HEK293 (cell line): ENCODE measurements at regions not wholly inside any gene's neighbourhood (a gene's known extent, or its start where the extent isn't known, plus 50 kb on each side); places are given as distances from the start of the nearest gene placed in this dataset.

Experiments
- KLF10 ChIP-seq: fragments of 450-650 bp; IDR thresholded peaks from 2 replicates; pipeline ENCODE4 v1.5.1; 2018; ENCODE audit warnings: missing biosample characterization, mild to moderate bottlenecking, missing genetic modification characterization
- RBAK ChIP-seq: fragments of 450-650 bp; formaldehyde crosslinking; IDR thresholded peaks from 2 replicates; pipeline ENCODE4 v1.5.1; 2016; ENCODE audit warnings: missing biosample characterization, missing genetic modification characterization
- TCF7L2 ChIP-seq: IDR thresholded peaks from 2 replicates; pipeline ENCODE4 v1.6.1; 2011; ENCODE audit warnings: low read depth, mild to moderate bottlenecking, inconsistent platforms, low read length, moderate library complexity, borderline replicate concordance
- ZBTB8A ChIP-seq: fragments of 450-650 bp; formaldehyde crosslinking; IDR thresholded peaks from 2 replicates; pipeline ENCODE4 v1.5.1; 2016; ENCODE audit warnings: missing biosample characterization, missing genetic modification characterization
- ZNF121 ChIP-seq: fragments of 450-650 bp; formaldehyde crosslinking; IDR thresholded peaks from 2 replicates; pipeline ENCODE4 v1.5.1; 2016; ENCODE audit warnings: missing biosample characterization, missing genetic modification characterization
- ZNF169 ChIP-seq: fragments of 450-650 bp; formaldehyde crosslinking; IDR thresholded peaks from 2 replicates; pipeline ENCODE4 v1.5.1; 2016; ENCODE audit warnings: missing biosample characterization, missing genetic modification characterization
- ZNF274 ChIP-seq, 2 experiments: fragments of 200-500 bp in 1 of 2; fragments of 450-650 bp in 1 of 2; sonication (Bioruptor generic) in 1 of 2; formaldehyde crosslinking in 1 of 2; IDR thresholded peaks; 2 replicates each; pipeline versions ENCODE4 v1.5.1 to v1.6.1; 2014 to 2016; ENCODE audit warnings: borderline replicate concordance in 1 of 2, inconsistent platforms in 1 of 2, low read length in 1 of 2, missing biosample characterization in 1 of 2, missing genetic modification characterization in 1 of 2
- ZNF639 ChIP-seq: fragments of 450-650 bp; formaldehyde crosslinking; IDR thresholded peaks from 2 replicates; pipeline ENCODE4 v1.5.1; 2016; ENCODE audit warnings: missing biosample characterization, missing genetic modification characterization
- ZNF785 ChIP-seq: fragments of 450-650 bp; formaldehyde crosslinking; IDR thresholded peaks from 2 replicates; pipeline ENCODE4 v1.5.1; 2016; ENCODE audit warnings: missing biosample characterization, missing genetic modification characterization
- TF ChIP-seq, protein P1 (sequence below): fragments of 450-650 bp; formaldehyde crosslinking; IDR thresholded peaks from 2 replicates; pipeline ENCODE4 v1.5.1; 2016; ENCODE audit warnings: missing biosample characterization, missing genetic modification characterization
- TF ChIP-seq, protein P2 (sequence below): fragments of 450-650 bp; formaldehyde crosslinking; IDR thresholded peaks from 2 replicates; pipeline ENCODE4 v1.5.1; 2016; ENCODE audit warnings: missing biosample characterization, missing genetic modification characterization
- TF ChIP-seq, protein P3 (sequence below): fragments of 450-650 bp; formaldehyde crosslinking; IDR thresholded peaks from 2 replicates; pipeline ENCODE4 v1.5.1; 2017; ENCODE audit warnings: missing biosample characterization, missing genetic modification characterization

- TF ChIP-seq ZNF274 (IDR thresholded peaks at IDR 0.05; ENCODE audit: low read length), result no peak
- no peak for TF ChIP-seq ZNF274 (tag by site-specific recombination; IDR thresholded peaks at IDR 0.05; ENCODE audit: borderline replicate concordance)
- TF ChIP-seq ZNF785 (tag by site-specific recombination), result no peak
- TF ChIP-seq, protein P1, sequence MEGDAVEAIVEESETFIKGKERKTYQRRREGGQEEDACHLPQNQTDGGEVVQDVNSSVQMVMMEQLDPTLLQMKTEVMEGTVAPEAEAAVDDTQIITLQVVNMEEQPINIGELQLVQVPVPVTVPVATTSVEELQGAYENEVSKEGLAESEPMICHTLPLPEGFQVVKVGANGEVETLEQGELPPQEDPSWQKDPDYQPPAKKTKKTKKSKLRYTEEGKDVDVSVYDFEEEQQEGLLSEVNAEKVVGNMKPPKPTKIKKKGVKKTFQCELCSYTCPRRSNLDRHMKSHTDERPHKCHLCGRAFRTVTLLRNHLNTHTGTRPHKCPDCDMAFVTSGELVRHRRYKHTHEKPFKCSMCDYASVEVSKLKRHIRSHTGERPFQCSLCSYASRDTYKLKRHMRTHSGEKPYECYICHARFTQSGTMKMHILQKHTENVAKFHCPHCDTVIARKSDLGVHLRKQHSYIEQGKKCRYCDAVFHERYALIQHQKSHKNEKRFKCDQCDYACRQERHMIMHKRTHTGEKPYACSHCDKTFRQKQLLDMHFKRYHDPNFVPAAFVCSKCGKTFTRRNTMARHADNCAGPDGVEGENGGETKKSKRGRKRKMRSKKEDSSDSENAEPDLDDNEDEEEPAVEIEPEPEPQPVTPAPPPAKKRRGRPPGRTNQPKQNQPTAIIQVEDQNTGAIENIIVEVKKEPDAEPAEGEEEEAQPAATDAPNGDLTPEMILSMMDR (tag by site-specific recombination), result no peak
- TF ChIP-seq, protein P2, sequence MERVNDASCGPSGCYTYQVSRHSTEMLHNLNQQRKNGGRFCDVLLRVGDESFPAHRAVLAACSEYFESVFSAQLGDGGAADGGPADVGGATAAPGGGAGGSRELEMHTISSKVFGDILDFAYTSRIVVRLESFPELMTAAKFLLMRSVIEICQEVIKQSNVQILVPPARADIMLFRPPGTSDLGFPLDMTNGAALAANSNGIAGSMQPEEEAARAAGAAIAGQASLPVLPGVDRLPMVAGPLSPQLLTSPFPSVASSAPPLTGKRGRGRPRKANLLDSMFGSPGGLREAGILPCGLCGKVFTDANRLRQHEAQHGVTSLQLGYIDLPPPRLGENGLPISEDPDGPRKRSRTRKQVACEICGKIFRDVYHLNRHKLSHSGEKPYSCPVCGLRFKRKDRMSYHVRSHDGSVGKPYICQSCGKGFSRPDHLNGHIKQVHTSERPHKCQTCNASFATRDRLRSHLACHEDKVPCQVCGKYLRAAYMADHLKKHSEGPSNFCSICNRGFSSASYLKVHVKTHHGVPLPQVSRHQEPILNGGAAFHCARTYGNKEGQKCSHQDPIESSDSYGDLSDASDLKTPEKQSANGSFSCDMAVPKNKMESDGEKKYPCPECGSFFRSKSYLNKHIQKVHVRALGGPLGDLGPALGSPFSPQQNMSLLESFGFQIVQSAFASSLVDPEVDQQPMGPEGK (tag by site-specific recombination), result no peak
- TF ChIP-seq RBAK (tag by site-specific recombination), result no peak
- TF ChIP-seq KLF10, result no peak
- TF ChIP-seq ZNF639, result no peak
- TF ChIP-seq ZBTB8A (tag by site-specific recombination), result no peak
- TF ChIP-seq ZNF121 (tag by site-specific recombination), result no peak
- TF ChIP-seq, protein P3, sequence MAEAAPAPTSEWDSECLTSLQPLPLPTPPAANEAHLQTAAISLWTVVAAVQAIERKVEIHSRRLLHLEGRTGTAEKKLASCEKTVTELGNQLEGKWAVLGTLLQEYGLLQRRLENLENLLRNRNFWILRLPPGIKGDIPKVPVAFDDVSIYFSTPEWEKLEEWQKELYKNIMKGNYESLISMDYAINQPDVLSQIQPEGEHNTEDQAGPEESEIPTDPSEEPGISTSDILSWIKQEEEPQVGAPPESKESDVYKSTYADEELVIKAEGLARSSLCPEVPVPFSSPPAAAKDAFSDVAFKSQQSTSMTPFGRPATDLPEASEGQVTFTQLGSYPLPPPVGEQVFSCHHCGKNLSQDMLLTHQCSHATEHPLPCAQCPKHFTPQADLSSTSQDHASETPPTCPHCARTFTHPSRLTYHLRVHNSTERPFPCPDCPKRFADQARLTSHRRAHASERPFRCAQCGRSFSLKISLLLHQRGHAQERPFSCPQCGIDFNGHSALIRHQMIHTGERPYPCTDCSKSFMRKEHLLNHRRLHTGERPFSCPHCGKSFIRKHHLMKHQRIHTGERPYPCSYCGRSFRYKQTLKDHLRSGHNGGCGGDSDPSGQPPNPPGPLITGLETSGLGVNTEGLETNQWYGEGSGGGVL (tag by site-specific recombination), result no peak
- TF ChIP-seq ZNF169 (tag by site-specific recombination), result no peak
- no peak for TF ChIP-seq TCF7L2
Observed at GRCh38 chr15:93362203-93362602, 273.2 kb upstream of the RGMA start.
